Ovary (tissue), 7 donors: ENCODE measurements at regions not wholly inside any gene's neighbourhood (a gene's known extent, or its start where the extent isn't known, plus 50 kb on each side); places are given as distances from the start of the nearest gene placed in this dataset.

Experiments used
- DNase-seq, 5 donors: peaks; one replicate each; pipeline ENCODE4 v3.0.0-alpha.2; 2019 to 2020
- H3K27ac ChIP-seq, 2 donors: fragments of 200-600 bp; one replicate each; pipeline versions ENCODE4 v1.5.1 to v1.8.0; 2019 to 2022
- H3K27me3 ChIP-seq: fragments of 200-600 bp; one replicate; pipeline ENCODE4 v1.8.0; 2022
- H3K36me3 ChIP-seq: fragments of 200-600 bp; sonication (generic); one replicate; pipeline ENCODE4 v1.5.1; 2019
- H3K4me1 ChIP-seq: one replicate; pipeline ENCODE4 v1.8.1; 2013; ENCODE audit warnings: mild to moderate bottlenecking, moderate library complexity; ENCODE audit not compliant: insufficient read depth
- H3K4me3 ChIP-seq: fragments of 200-600 bp; sonication (generic); one replicate; pipeline ENCODE4 v1.5.1; 2017
- H3K9me3 ChIP-seq, 2 donors: fragments of 200-600 bp in 1 of 2; sonication (generic) in 1 of 2; one replicate each; pipeline versions ENCODE4 v1.5.1 to v1.8.1; 2013 to 2019; ENCODE audit warnings: mild to moderate bottlenecking in 1 of 2, moderate library complexity in 1 of 2
- CTCF ChIP-seq, 3 donors: fragments of 450-650 bp in 2 of 3; fragments of 200-600 bp in 1 of 3; IDR thresholded peaks; one replicate each; pipeline versions ENCODE4 v1.5.1 to v1.8.0; 2016 to 2022; ENCODE audit warnings: antibody characterized with exemption in 3 of 3, mild to moderate bottlenecking in 1 of 3
- EP300 ChIP-seq: sonication (generic); formaldehyde crosslinking; IDR thresholded peaks from one replicate; pipeline ENCODE4 v1.6.1; 2017; ENCODE audit warnings: antibody characterized with exemption
- POLR2A ChIP-seq: fragments of 450-650 bp; IDR thresholded peaks from one replicate; pipeline ENCODE4 v1.6.1; 2017; ENCODE audit warnings: antibody characterized with exemption, mild to moderate bottlenecking, moderate library complexity
- WGBS, 3 donors: extraction: QIAGEN DNeasy Blood & Tissue Kit in 1 of 3; methylation state at CpG; one replicate each; pipeline versions ENCODE4 v1.1.5 to v1.1.7; 2013 to 2017; 5-methylcytosine and 5-hydroxymethylcytosine counted together
- intact Hi-C, 4 donors: fragments of 100-400 bp; cut with DNase I; formaldehyde crosslinking; loops; one replicate each; pipeline versions ENCODE4 v1.11.0 to v1.15.1; 2022 to 2023
- donor health status: DM: no; HTN: no; CAD: no; lungs with moderate emphysema.
- donor health status: DM: no; HTN: no; CAD: no.
- donor health status: Bipolar disorder and iron deficiency.
- donor health status: DM: no; HTN: no; CAD: no.
- donor health status: DM: yes; HTN: yes; CAD: no.

GRCh38 chr3:71863563-71864190, 78.7 kb upstream of the PROK2 start:
- WGBS, 3 donors = 62 to 76% (median 64%) methylated on average over 5 of the region's 5 CpGs
- Histone ChIP-seq H3K9me3 (peaks cover 0 to 9% of the 10 kb centered on the region in 2 donors), H3K4me3 (no peak overlapping the region), H3K27me3 (no peaks in the 10 kb centered on the region), H3K4me1 (no peaks in the 10 kb centered on the region), H3K36me3 (no peaks in the 10 kb centered on the region), H3K27ac (no peak overlapping the region)
- TF ChIP-seq POLR2A = no peak
- no peak for TF ChIP-seq CTCF (IDR thresholded peaks at IDR 0.05)
- TF ChIP-seq EP300 = no peak
- intact Hi-C loops = no loop called here
- no peak for DNase-seq

GRCh38 chr3:71862371-71863140, 77.6 kb upstream of the PROK2 start:
- no peak for TF ChIP-seq EP300
- no peak for TF ChIP-seq POLR2A
- no peak for TF ChIP-seq CTCF (IDR thresholded peaks at IDR 0.05)
- Histone ChIP-seq H3K27ac (no peak overlapping the region), H3K4me1 (no peaks in the 10 kb centered on the region), H3K27me3 (no peaks in the 10 kb centered on the region), H3K9me3 (peaks cover 0 to 9% of the 10 kb centered on the region in 2 donors), H3K4me3 (no peak overlapping the region), H3K36me3 (no peaks in the 10 kb centered on the region)
- DNase-seq = no peak
- WGBS, 3 donors = 49 to 62% (median 57%) methylated on average over 2 of the region's 2 CpGs
- intact Hi-C loops = no loop called here

GRCh38 chr3:71859123-71859519, 74.2 kb upstream of the PROK2 start:
- 90 to 93% (median 92%) methylated on average over 3 of the region's 3 CpGs for WGBS, 3 donors
- Histone ChIP-seq H3K27me3 (no peaks in the 10 kb centered on the region), H3K27ac (no peak overlapping the region), H3K9me3 (peaks cover 0 to 9% of the 10 kb centered on the region in 2 donors), H3K4me3 (no peak overlapping the region), H3K4me1 (no peaks in the 10 kb centered on the region), H3K36me3 (no peaks in the 10 kb centered on the region)
- no peak for DNase-seq
- TF ChIP-seq CTCF (IDR thresholded peaks at IDR 0.05) = no peak
- TF ChIP-seq EP300 = no peak
- no peak for TF ChIP-seq POLR2A
- intact Hi-C loops = no loop called here

- Histone ChIP-seq H3K27me3 (no peaks in the 10 kb centered on the region), H3K9me3 (peaks cover 0 to 9% of the 10 kb centered on the region in 2 donors), H3K4me3 (no peak overlapping the region), H3K4me1 (no peaks in the 10 kb centered on the region), H3K27ac (no peak overlapping the region), H3K36me3 (no peaks in the 10 kb centered on the region)
- intact Hi-C loops = no loop called here
- DNase-seq = no peak
- TF ChIP-seq POLR2A (no peak), EP300 (no peak), CTCF (IDR thresholded peaks at IDR 0.05) (no peak)
- 77 to 81% (median 80%) methylated on average over 11 of the region's 11 CpGs for WGBS, 3 donors
Observed at GRCh38 chr3:71858503-71859122, 73.7 kb upstream of the PROK2 start.
